ENCODE measurements at regions not wholly inside any gene's neighbourhood (a gene's known extent, or its start where the extent isn't known, plus 50 kb on each side); places are given as distances from the start of the nearest gene placed in this dataset.

DNA sequence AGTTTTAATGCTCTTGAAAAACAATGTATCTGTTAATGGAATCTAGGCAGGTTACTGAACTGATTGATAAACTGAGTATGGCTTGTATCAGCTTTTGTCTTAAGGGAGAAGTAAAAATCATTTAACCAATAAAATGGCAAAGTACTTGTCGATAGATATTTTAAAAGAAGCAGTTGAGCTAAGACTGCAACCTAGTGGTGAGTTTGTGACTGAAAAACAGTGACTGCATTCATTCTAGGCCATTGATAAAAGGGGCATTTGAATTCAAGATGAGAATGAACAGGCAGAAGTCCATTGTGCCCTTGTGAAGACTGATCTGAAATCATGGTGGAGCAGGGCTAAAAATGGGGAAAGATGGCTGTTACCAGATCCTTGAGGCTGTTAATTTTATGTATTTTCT, 59.4 kb upstream of the MSTN start:
- 67% methylated on average over 1 of the region's 1 CpG for WGBS (ENCODE audit: insufficient coverage)
- Histone ChIP-seq H3K27me3 (replicated peaks in 2 of 5; ENCODE audit: control insufficient read depth in 4 of 5, insufficient read depth in 5 of 5, low read length in 4 of 5) (no peaks in the 10 kb centered on the region), H3K36me3 (ENCODE audit: control insufficient read depth in 4 of 4, insufficient read depth in 4 of 4, low read length in 3 of 4) (no peaks in the 10 kb centered on the region), H3K27ac (ENCODE audit: insufficient read depth in 1 of 2, low read depth in 1 of 2, low read length in 2 of 2, poor library complexity in 1 of 2, severe bottlenecking in 2 of 2) (no peak overlapping the region), H3K4me1 (ENCODE audit: control extremely low read depth in 1 of 4, control insufficient read depth in 4 of 4, insufficient read depth in 4 of 4, low read length in 3 of 4) (peaks cover 0 to 2% (median 0%) of the 10 kb centered on the region in 4 experiments), H3K9me3 (ENCODE audit: control extremely low read depth in 1 of 5, control insufficient read depth in 4 of 5, insufficient read depth in 2 of 5, low read depth in 1 of 5, low read length in 4 of 5) (no peaks in the 10 kb centered on the region), H3K4me3 (ENCODE audit: control insufficient read depth in 1 of 7, extremely low read depth in 1 of 7, insufficient read depth in 4 of 7, low read depth in 2 of 7, low read length in 6 of 7) (no peak overlapping the region)
- ChIA-PET CTCF (interaction anchor here (1.6 to 1.8 kb wide), 2 partner anchors 10 to 324 kb away, joined by 4 to 8 read pairs; no protein-coding TSS in a partner anchor), POLR2A (no interaction called here)
- peak; percentile 29 to 40 (median 32) for DNase-seq

DNA sequence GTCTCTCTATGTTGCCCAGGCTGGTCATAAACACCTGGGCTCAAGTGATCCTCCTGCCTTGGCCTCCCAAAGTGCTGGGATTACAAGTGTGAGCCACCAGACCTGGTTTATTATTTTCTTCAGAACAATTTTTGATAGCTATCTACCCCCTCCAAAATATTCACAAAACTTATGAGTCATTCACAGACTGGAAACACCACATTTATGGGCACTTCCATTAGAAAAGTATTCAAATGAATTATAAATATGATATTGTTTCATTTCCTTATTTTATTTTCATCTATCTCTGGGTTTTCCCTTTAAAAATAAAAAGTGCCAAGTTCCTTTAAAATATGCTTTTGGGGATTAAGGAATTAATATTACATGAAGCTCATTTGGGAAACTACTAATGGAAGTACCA, 58.8 kb upstream of the MSTN start:
- CTCF ChIA-PET, result interaction anchor here (1.2 kb wide), 1 partner anchor 25 kb away, joined by 3 read pairs; no protein-coding TSS in a partner anchor
- Histone ChIP-seq H3K4me1 (ENCODE audit: control extremely low read depth in 1 of 4, control insufficient read depth in 4 of 4, insufficient read depth in 4 of 4, low read length in 3 of 4) (peaks cover 0 to 2% (median 0%) of the 10 kb centered on the region in 4 experiments), H3K36me3 (ENCODE audit: control insufficient read depth in 4 of 4, insufficient read depth in 4 of 4, low read length in 3 of 4) (no peaks in the 10 kb centered on the region), H3K27me3 (replicated peaks in 2 of 5; ENCODE audit: control insufficient read depth in 4 of 5, insufficient read depth in 5 of 5, low read length in 4 of 5) (no peaks in the 10 kb centered on the region), H3K9me3 (ENCODE audit: control extremely low read depth in 1 of 5, control insufficient read depth in 4 of 5, insufficient read depth in 2 of 5, low read depth in 1 of 5, low read length in 4 of 5) (no peaks in the 10 kb centered on the region), H3K4me3 (ENCODE audit: control insufficient read depth in 1 of 7, extremely low read depth in 1 of 7, insufficient read depth in 4 of 7, low read depth in 2 of 7, low read length in 6 of 7) (no peak overlapping the region), H3K27ac (ENCODE audit: insufficient read depth in 1 of 2, low read depth in 1 of 2, low read length in 2 of 2, poor library complexity in 1 of 2, severe bottlenecking in 2 of 2) (no peak overlapping the region)
- POLR2A ChIA-PET, result no interaction called here
- DNase-seq, result no peak

DNA sequence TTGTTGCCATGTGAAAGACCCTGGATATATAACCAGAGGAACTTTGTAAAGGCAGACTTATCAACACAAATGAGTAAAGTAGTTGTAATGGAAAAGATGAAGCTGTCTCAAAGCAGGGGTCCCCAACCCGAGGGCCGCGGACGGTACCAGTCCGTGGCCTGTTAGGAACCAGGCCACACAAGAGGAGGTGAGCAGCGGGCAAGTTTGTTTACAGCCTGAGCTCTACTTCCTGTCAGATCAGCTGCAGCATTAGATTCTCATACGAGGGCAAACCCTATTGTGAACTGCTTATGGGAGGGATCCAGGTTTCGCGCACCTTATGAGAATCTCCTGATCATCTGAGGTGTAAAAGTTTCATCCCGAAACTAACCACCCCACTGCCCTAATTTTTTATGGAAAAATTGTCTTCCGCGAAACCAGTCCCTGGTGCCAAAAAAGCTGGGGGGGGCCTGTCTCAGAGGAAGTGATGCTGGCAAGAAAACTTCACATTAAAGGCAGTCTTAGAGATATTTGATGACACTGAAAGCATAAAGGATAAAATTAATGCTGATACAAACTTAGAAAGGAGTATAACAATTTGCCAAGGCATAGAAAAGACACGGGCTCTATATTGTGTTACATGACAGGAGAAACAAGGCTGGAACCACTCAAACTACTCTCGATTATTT, 57.5 kb upstream of the MSTN start:
- POLR2A ChIA-PET, result no interaction called here
- CTCF ChIA-PET, result interaction anchor here (1.2 kb wide), 1 partner anchor 24 kb away, joined by 3 read pairs; no protein-coding TSS in a partner anchor
- H3K27me3 ChIP-seq (replicated peaks in 2 of 5; ENCODE audit: control insufficient read depth in 4 of 5, insufficient read depth in 5 of 5, low read length in 4 of 5), result no peaks in the 10 kb centered on the region
- WGBS (ENCODE audit: insufficient coverage), result 91% methylated on average over 6 of the region's 14 CpGs
- DNase-seq, result peak in 1 of 3 donors; percentile 1
- H3K36me3 ChIP-seq (ENCODE audit: control insufficient read depth in 4 of 4, insufficient read depth in 4 of 4, low read length in 3 of 4), result no peaks in the 10 kb centered on the region
- no peak overlapping the region for H3K27ac ChIP-seq (ENCODE audit: insufficient read depth in 1 of 2, low read depth in 1 of 2, low read length in 2 of 2, poor library complexity in 1 of 2, severe bottlenecking in 2 of 2)
- peaks cover 0 to 2% (median 0%) of the 10 kb centered on the region in 4 experiments for H3K4me1 ChIP-seq (ENCODE audit: control extremely low read depth in 1 of 4, control insufficient read depth in 4 of 4, insufficient read depth in 4 of 4, low read length in 3 of 4)
- H3K4me3 ChIP-seq (ENCODE audit: control insufficient read depth in 1 of 7, extremely low read depth in 1 of 7, insufficient read depth in 4 of 7, low read depth in 2 of 7, low read length in 6 of 7), result no peak overlapping the region
- H3K9me3 ChIP-seq (ENCODE audit: control extremely low read depth in 1 of 5, control insufficient read depth in 4 of 5, insufficient read depth in 2 of 5, low read depth in 1 of 5, low read length in 4 of 5), result no peaks in the 10 kb centered on the region

DNA sequence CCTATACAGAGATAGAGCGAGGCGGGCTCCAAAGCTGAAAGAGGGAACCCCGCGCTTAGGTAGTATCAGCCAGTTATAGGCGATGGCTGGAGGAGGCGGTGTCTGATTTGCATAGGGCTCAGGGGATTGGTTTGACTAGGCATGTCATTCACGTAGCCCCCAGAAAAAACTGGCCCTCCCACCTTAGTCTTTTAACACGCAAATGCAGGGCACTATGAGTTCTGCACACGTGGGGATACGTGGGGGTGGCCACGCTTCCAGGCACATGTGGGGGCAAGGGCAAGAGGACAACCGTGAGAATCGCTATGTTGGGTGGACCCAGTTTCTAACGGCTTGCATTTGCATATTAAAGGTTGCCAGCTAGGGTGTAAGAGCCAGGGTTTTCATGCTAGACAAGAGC, 56.7 kb upstream of the MSTN start:
- no peaks in the 10 kb centered on the region for H3K9me3 ChIP-seq (ENCODE audit: control extremely low read depth in 1 of 5, control insufficient read depth in 4 of 5, insufficient read depth in 2 of 5, low read depth in 1 of 5, low read length in 4 of 5)
- ChIA-PET POLR2A (no interaction called here), CTCF (no interaction called here)
- peak; percentile 25 to 58 (median 47) for DNase-seq
- WGBS (ENCODE audit: insufficient coverage), result 87% methylated on average over 14 of the region's 14 CpGs
- H3K27me3 ChIP-seq (replicated peaks in 2 of 5; ENCODE audit: control insufficient read depth in 4 of 5, insufficient read depth in 5 of 5, low read length in 4 of 5), result no peaks in the 10 kb centered on the region
- H3K36me3 ChIP-seq (ENCODE audit: control insufficient read depth in 4 of 4, insufficient read depth in 4 of 4, low read length in 3 of 4), result no peaks in the 10 kb centered on the region
- H3K4me1 ChIP-seq (ENCODE audit: control extremely low read depth in 1 of 4, control insufficient read depth in 4 of 4, insufficient read depth in 4 of 4, low read length in 3 of 4), result peaks cover 0 to 2% (median 0%) of the 10 kb centered on the region in 4 experiments
- H3K4me3 ChIP-seq (ENCODE audit: control insufficient read depth in 1 of 7, extremely low read depth in 1 of 7, insufficient read depth in 4 of 7, low read depth in 2 of 7, low read length in 6 of 7), result peak overlapping the region in 1 of 7 experiments; percentile 49
- H3K27ac ChIP-seq (ENCODE audit: insufficient read depth in 1 of 2, low read depth in 1 of 2, low read length in 2 of 2, poor library complexity in 1 of 2, severe bottlenecking in 2 of 2), result no peak overlapping the region

DNA sequence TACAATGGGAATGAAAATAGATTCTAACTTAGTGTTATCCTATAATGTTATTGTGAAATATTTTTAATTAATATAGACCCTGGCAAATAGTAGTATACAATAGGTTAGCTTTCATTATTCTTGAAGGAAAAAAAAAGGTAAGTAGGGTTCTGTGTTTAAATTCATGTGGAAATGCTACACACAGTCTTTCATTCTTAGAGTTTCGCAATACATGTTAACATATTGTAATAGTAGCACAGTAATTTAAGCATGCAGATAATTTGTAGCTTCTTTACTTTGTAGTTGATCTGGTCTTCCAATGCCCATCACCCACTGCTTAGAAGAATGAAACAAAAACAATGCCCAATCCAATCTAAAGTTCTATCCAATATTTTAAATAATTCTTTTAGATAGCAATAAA, 54.8 kb upstream of the MSTN start:
- no peaks in the 10 kb centered on the region for H3K9me3 ChIP-seq (ENCODE audit: control extremely low read depth in 1 of 5, control insufficient read depth in 4 of 5, insufficient read depth in 2 of 5, low read depth in 1 of 5, low read length in 4 of 5)
- no CpG with 5 or more reads among the region's 1 CpG for WGBS (ENCODE audit: insufficient coverage)
- H3K36me3 ChIP-seq (ENCODE audit: control insufficient read depth in 4 of 4, insufficient read depth in 4 of 4, low read length in 3 of 4), result no peaks in the 10 kb centered on the region
- peaks cover 0 to 2% (median 0%) of the 10 kb centered on the region in 4 experiments for H3K4me1 ChIP-seq (ENCODE audit: control extremely low read depth in 1 of 4, control insufficient read depth in 4 of 4, insufficient read depth in 4 of 4, low read length in 3 of 4)
- ChIA-PET CTCF (interaction anchor here (1.5 kb wide), 1 partner anchor 29 kb away, joined by 3 read pairs; no protein-coding TSS in a partner anchor), POLR2A (no interaction called here)
- H3K27me3 ChIP-seq (replicated peaks in 2 of 5; ENCODE audit: control insufficient read depth in 4 of 5, insufficient read depth in 5 of 5, low read length in 4 of 5), result no peaks in the 10 kb centered on the region
- no peak overlapping the region for H3K27ac ChIP-seq (ENCODE audit: insufficient read depth in 1 of 2, low read depth in 1 of 2, low read length in 2 of 2, poor library complexity in 1 of 2, severe bottlenecking in 2 of 2)
- DNase-seq, result no peak
- no peak overlapping the region for H3K4me3 ChIP-seq (ENCODE audit: control insufficient read depth in 1 of 7, extremely low read depth in 1 of 7, insufficient read depth in 4 of 7, low read depth in 2 of 7, low read length in 6 of 7)

DNA sequence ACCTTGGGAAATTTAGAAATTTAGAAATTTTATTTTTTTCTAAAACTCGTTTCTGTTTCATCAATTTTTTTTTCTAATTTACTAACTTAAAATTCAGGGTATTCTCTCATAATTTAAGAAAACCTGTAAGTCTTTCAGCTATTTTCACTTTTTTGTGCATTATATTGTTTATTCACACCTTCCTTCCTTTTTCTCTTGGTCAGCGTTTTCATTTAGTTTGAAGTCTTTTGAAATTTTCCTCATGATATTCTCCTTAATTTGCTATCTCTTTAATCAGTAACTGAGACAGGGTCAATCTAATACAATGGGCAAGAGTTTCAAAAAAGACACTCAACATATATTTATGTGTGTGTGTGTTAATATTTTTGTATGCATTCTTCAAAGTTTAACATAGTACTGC, 50.5 kb upstream of the MSTN start:
- no peak for DNase-seq
- Histone ChIP-seq H3K4me1 (ENCODE audit: control extremely low read depth in 1 of 4, control insufficient read depth in 4 of 4, insufficient read depth in 4 of 4, low read length in 3 of 4) (no peaks in the 10 kb centered on the region), H3K27me3 (replicated peaks in 2 of 5; ENCODE audit: control insufficient read depth in 4 of 5, insufficient read depth in 5 of 5, low read length in 4 of 5) (no peaks in the 10 kb centered on the region), H3K27ac (ENCODE audit: insufficient read depth in 1 of 2, low read depth in 1 of 2, low read length in 2 of 2, poor library complexity in 1 of 2, severe bottlenecking in 2 of 2) (no peak overlapping the region), H3K36me3 (ENCODE audit: control insufficient read depth in 4 of 4, insufficient read depth in 4 of 4, low read length in 3 of 4) (no peaks in the 10 kb centered on the region), H3K4me3 (ENCODE audit: control insufficient read depth in 1 of 7, extremely low read depth in 1 of 7, insufficient read depth in 4 of 7, low read depth in 2 of 7, low read length in 6 of 7) (no peak overlapping the region), H3K9me3 (ENCODE audit: control extremely low read depth in 1 of 5, control insufficient read depth in 4 of 5, insufficient read depth in 2 of 5, low read depth in 1 of 5, low read length in 4 of 5) (no peaks in the 10 kb centered on the region)
- WGBS (ENCODE audit: insufficient coverage), result no CpG with 5 or more reads among the region's 2 CpGs
- POLR2A ChIA-PET, result no interaction called here
- CTCF ChIA-PET, result interaction anchor here (1.2 kb wide), 1 partner anchor 15 kb away, joined by 3 read pairs; no protein-coding TSS in a partner anchor
